ENCODE measurements at regions not wholly inside any gene's neighbourhood (a gene's known extent, or its start where the extent isn't known, plus 50 kb on each side); places are given as distances from the start of the nearest gene placed in this dataset.

GRCh38 chr16:51464996-51465395 is 313.9 kb upstream of the SALL1 start:
- Histone ChIP-seq H3K9me3 (ENCODE audit: control insufficient read depth in 1 of 2, insufficient read depth in 1 of 2, low read length in 2 of 2) (peaks cover 0 to 9% of the 10 kb centered on the region in 2 experiments), H3K4me1 (ENCODE audit: insufficient read depth, low read length) (no peaks in the 10 kb centered on the region), H3K27me3 (ENCODE audit: control insufficient read depth in 1 of 2, insufficient read depth in 2 of 2, low read length in 2 of 2) (no peaks in the 10 kb centered on the region), H3K27ac (ENCODE audit: low read depth in 1 of 2, low read length in 2 of 2) (no peak overlapping the region), H3K36me3 (ENCODE audit: insufficient read depth, low read length) (no peaks in the 10 kb centered on the region), H3K4me3 (ENCODE audit: low read length) (no peak overlapping the region)
- Mint-ChIP-seq H3K4me3 (no peak overlapping the region), H3K27ac (no peak overlapping the region), H3K9me3 (no peaks in the 10 kb centered on the region), H3K4me1 (ENCODE audit: low read depth) (no peaks in the 10 kb centered on the region), H3K27me3 (no peaks in the 10 kb centered on the region), H3K36me3 (ENCODE audit: low read depth) (no peaks in the 10 kb centered on the region)
- ATAC-seq (ENCODE audit: poor library complexity) (no peak), DNase-seq (no peak)
- ChIA-PET CTCF (no interaction called here), POLR2A (no interaction called here)
- intact Hi-C loops (cut with DNase I, micrococcal nuclease) = no loop called here
- TF ChIP-seq, protein P1, sequence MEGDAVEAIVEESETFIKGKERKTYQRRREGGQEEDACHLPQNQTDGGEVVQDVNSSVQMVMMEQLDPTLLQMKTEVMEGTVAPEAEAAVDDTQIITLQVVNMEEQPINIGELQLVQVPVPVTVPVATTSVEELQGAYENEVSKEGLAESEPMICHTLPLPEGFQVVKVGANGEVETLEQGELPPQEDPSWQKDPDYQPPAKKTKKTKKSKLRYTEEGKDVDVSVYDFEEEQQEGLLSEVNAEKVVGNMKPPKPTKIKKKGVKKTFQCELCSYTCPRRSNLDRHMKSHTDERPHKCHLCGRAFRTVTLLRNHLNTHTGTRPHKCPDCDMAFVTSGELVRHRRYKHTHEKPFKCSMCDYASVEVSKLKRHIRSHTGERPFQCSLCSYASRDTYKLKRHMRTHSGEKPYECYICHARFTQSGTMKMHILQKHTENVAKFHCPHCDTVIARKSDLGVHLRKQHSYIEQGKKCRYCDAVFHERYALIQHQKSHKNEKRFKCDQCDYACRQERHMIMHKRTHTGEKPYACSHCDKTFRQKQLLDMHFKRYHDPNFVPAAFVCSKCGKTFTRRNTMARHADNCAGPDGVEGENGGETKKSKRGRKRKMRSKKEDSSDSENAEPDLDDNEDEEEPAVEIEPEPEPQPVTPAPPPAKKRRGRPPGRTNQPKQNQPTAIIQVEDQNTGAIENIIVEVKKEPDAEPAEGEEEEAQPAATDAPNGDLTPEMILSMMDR (IDR thresholded peaks at IDR 0.05) = no peak

DNA sequence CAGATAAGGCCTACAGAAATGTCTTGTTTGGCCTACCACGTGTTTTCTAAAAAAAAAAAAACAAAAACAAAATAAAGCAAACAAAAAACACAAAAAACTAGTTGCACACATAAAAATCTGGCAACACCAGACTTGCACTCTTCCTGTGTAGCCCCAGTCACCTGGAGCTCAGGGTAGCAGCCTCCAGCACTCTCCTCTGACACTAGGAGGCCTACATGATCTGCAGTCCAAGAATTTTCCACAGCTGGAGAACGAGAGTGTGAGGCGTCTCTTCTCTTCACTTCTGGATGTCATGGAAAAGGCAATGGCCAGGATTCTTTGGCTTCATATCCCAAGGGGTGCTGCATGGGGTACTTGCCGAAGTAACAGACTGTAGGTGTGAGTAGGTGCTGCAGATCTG is 310.2 kb upstream of the SALL1 start:
- intact Hi-C loops (cut with DNase I, micrococcal nuclease) = no loop called here
- TF ChIP-seq, protein P1 (IDR thresholded peaks at IDR 0.05) = no peak
- no peak overlapping the region for H3K27ac ChIP-seq (ENCODE audit: low read depth in 1 of 2, low read length in 2 of 2)
- ChIA-PET CTCF (no interaction called here), POLR2A (no interaction called here)
- Mint-ChIP-seq H3K36me3 (ENCODE audit: low read depth) (no peaks in the 10 kb centered on the region), H3K9me3 (no peaks in the 10 kb centered on the region), H3K27me3 (no peaks in the 10 kb centered on the region), H3K27ac (no peak overlapping the region), H3K4me3 (no peak overlapping the region), H3K4me1 (ENCODE audit: low read depth) (no peaks in the 10 kb centered on the region)
- no peak for DNase-seq
- H3K36me3 ChIP-seq (ENCODE audit: insufficient read depth, low read length) = no peaks in the 10 kb centered on the region
- H3K9me3 ChIP-seq (ENCODE audit: control insufficient read depth in 1 of 2, insufficient read depth in 1 of 2, low read length in 2 of 2) = peaks cover 0 to 9% of the 10 kb centered on the region in 2 experiments
- H3K4me3 ChIP-seq (ENCODE audit: low read length) = no peak overlapping the region
- ATAC-seq (ENCODE audit: poor library complexity) = no peak
- no peaks in the 10 kb centered on the region for H3K4me1 ChIP-seq (ENCODE audit: insufficient read depth, low read length)
- H3K27me3 ChIP-seq (ENCODE audit: control insufficient read depth in 1 of 2, insufficient read depth in 2 of 2, low read length in 2 of 2) = no peaks in the 10 kb centered on the region

GRCh38 chr16:51458356-51459140 is 307.5 kb upstream of the SALL1 start:
- H3K9me3 ChIP-seq (ENCODE audit: control insufficient read depth in 1 of 2, insufficient read depth in 1 of 2, low read length in 2 of 2) = peaks cover 0 to 3% of the 10 kb centered on the region in 2 experiments
- DNase-seq = no peak
- no peak overlapping the region for H3K4me3 Mint-ChIP-seq
- ChIA-PET POLR2A (no interaction called here), CTCF (no interaction called here)
- H3K27me3 ChIP-seq (ENCODE audit: control insufficient read depth in 1 of 2, insufficient read depth in 2 of 2, low read length in 2 of 2) = no peaks in the 10 kb centered on the region
- no peaks in the 10 kb centered on the region for H3K36me3 Mint-ChIP-seq (ENCODE audit: low read depth)
- no peak overlapping the region for H3K27ac ChIP-seq (ENCODE audit: low read depth in 1 of 2, low read length in 2 of 2)
- H3K4me1 Mint-ChIP-seq (ENCODE audit: low read depth) = no peaks in the 10 kb centered on the region
- H3K27me3 Mint-ChIP-seq = no peaks in the 10 kb centered on the region
- no peaks in the 10 kb centered on the region for H3K4me1 ChIP-seq (ENCODE audit: insufficient read depth, low read length)
- intact Hi-C loops (cut with DNase I, micrococcal nuclease) = no loop called here
- ATAC-seq (ENCODE audit: poor library complexity) = no peak
- H3K4me3 ChIP-seq (ENCODE audit: low read length) = no peak overlapping the region
- TF ChIP-seq, protein P1 (IDR thresholded peaks at IDR 0.05) = no peak
- no peak overlapping the region for H3K27ac Mint-ChIP-seq
- peaks cover 2% of the 10 kb centered on the region for H3K9me3 Mint-ChIP-seq
- H3K36me3 ChIP-seq (ENCODE audit: insufficient read depth, low read length) = no peaks in the 10 kb centered on the region
